ENCODE measurements at regions not wholly inside any gene's neighbourhood (a gene's known extent, or its start where the extent isn't known, plus 50 kb on each side); places are given as distances from the start of the nearest gene placed in this dataset.
"Not testable (repeated sequence)": the region's sequence is repeated elsewhere in the genome, so short reads cannot be mapped to it uniquely, and the experiment has no call there.

- TF ChIP-seq POLR2A (IDR thresholded peaks at IDR 0.05; ENCODE audit: low read length); GATA1 (IDR thresholded peaks at IDR 0.05; ENCODE audit: low read depth, low read length): not testable (repeated sequence)
Observed at GRCh38 chr15:77889828-77890725, 187.4 kb downstream of the TBC1D2B start.
